Prostate gland (tissue), 2 donors: ENCODE measurements at regions not wholly inside any gene's neighbourhood (a gene's known extent, or its start where the extent isn't known, plus 50 kb on each side); places are given as distances from the start of the nearest gene placed in this dataset.

Experiments
- DNase-seq: peaks from one replicate; pipeline ENCODE4 v3.0.0-alpha.2; 2019; ENCODE audit warnings: low spot score
- H3K27ac ChIP-seq, 2 donors: fragments of 200-600 bp; sonication (generic); 2 replicates each; pipeline ENCODE4 v1.5.1; 2017 to 2019
- H3K27me3 ChIP-seq: fragments of 200-600 bp; sonication (generic); replicated peaks from 2 replicates; pipeline ENCODE4 v1.5.1; 2019; ENCODE audit not compliant: insufficient read depth
- H3K36me3 ChIP-seq, 2 donors: fragments of 200-600 bp; sonication (generic); 1 replicate in 1 of 2; 2 replicates in 1 of 2; pipeline versions ENCODE4 v1.5.1 to v1.8.1; 2017 to 2019
- H3K4me1 ChIP-seq: fragments of 200-600 bp; sonication (generic); replicated peaks from 2 replicates; pipeline ENCODE4 v1.5.1; 2019
- H3K4me3 ChIP-seq, 2 donors: fragments of 200-600 bp; sonication (generic); 2 replicates each; pipeline ENCODE4 v1.5.1; 2017 to 2019
- H3K9me3 ChIP-seq: fragments of 200-600 bp; sonication (generic); 2 replicates; pipeline ENCODE4 v1.5.1; 2017
- POLR2A ChIP-seq: fragments of 450-650 bp; IDR thresholded peaks from one replicate; pipeline ENCODE4 v1.6.1; 2016; ENCODE audit warnings: antibody characterized with exemption, mild to moderate bottlenecking
- POLR2AphosphoS5 ChIP-seq: sonication (generic); formaldehyde crosslinking; IDR thresholded peaks from one replicate; pipeline ENCODE4 v1.6.1; 2017; ENCODE audit warnings: antibody characterized with exemption
- WGBS: methylation state at CpG from one replicate; pipeline ENCODE4 v1.1.5; 2018; 5-methylcytosine and 5-hydroxymethylcytosine counted together
- intact Hi-C: fragments of 100-400 bp; cut with DNase I; formaldehyde crosslinking; loops from one replicate; pipeline ENCODE4 v1.14.2; 2022
- small RNA-seq, 2 donors: library from RNA; depleted of rRNA; stranded (forward); fragments of <200 nt; gene quantifications; one replicate each; pipeline ENCODE3, GENCODE V24; 2016
- TF ChIP-seq, protein P1 (sequence below), 4 experiments: fragments of 200-600 bp in 2 of 4; fragments of 450-650 bp in 2 of 4; sonication (generic) in 2 of 4; IDR thresholded peaks; 1 replicate in 3 of 4; 2 replicates in 1 of 4; pipeline ENCODE4 v1.5.1; 2016 to 2019; ENCODE audit warnings: antibody characterized with exemption in 4 of 4, mild to moderate bottlenecking in 2 of 4, moderate library complexity in 2 of 4

DNA sequence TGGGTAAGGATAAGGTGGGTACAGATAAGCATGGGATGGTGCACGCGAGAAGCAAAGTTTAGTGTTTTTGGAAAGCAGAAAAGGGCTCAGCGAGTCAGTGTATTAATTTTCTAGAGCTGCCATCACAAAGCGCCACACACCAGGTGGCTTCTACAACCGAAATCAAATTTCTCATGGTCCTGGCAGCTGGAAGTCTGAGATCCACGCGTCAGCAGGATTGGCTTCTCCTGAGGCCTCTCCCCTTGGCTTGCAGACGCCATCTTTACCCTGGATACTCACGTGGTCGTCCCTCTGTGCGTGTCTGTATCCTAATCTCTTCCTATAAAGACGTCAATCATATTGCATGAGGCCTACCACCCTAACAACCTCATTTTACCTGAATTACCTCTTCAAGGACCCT is 51.5 kb upstream of the USP29 start:
- no peaks in the 10 kb centered on the region for H3K27me3 ChIP-seq
- H3K27ac ChIP-seq, result no peak overlapping the region
- H3K9me3 ChIP-seq, result no peaks in the 10 kb centered on the region
- H3K36me3 ChIP-seq, result no peaks in the 10 kb centered on the region
- H3K4me3 ChIP-seq, result no peak overlapping the region
- DNase-seq, result no peak
- intact Hi-C loops, result no loop called here
- no peaks in the 10 kb centered on the region for H3K4me1 ChIP-seq
- TF ChIP-seq, protein P1, sequence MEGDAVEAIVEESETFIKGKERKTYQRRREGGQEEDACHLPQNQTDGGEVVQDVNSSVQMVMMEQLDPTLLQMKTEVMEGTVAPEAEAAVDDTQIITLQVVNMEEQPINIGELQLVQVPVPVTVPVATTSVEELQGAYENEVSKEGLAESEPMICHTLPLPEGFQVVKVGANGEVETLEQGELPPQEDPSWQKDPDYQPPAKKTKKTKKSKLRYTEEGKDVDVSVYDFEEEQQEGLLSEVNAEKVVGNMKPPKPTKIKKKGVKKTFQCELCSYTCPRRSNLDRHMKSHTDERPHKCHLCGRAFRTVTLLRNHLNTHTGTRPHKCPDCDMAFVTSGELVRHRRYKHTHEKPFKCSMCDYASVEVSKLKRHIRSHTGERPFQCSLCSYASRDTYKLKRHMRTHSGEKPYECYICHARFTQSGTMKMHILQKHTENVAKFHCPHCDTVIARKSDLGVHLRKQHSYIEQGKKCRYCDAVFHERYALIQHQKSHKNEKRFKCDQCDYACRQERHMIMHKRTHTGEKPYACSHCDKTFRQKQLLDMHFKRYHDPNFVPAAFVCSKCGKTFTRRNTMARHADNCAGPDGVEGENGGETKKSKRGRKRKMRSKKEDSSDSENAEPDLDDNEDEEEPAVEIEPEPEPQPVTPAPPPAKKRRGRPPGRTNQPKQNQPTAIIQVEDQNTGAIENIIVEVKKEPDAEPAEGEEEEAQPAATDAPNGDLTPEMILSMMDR (IDR thresholded peaks at IDR 0.05), result no peak
- TF ChIP-seq POLR2AphosphoS5 (no peak), POLR2A (no peak)
- 77% methylated on average over 12 of the region's 12 CpGs for WGBS

DNA sequence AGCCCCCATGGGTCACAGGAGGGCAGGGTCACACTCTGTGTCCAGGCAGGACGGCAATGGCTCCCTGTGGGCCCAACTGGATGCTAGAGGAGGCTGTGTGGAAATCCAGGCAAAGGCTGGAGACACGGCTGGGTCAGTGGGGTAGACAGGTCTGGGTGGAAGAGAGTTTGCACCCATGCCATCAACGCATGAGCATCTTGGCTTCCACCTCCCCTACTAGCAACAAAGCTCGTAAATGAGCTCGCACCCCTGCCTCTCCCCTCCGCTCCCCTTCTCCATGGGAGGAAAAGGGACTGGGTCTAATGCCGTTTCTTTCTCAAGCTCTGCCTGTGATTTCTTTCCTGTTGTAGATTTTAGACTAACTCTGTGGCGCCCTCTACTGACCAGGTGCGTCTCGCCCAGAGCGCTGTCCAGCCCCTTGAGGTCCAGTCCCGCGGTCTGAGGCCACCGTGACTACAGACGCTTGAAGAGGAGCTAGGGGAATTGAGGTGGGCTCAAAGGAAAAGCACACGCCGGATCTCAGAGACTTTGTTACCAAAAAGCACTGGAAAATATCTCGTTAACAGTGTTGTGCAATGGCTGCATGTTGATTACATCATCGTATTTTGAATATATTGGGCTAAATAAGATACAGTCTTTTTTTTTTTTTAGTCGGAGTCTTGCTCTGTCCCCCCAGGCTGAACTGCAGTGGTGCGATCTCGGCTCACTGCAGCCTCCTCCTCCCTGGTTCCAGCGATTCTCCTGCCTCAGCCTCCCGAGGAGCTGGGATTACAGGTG is 50.7 kb upstream of the USP29 start:
- Histone ChIP-seq H3K36me3 (no peaks in the 10 kb centered on the region), H3K4me1 (no peaks in the 10 kb centered on the region), H3K27me3 (no peaks in the 10 kb centered on the region), H3K27ac (no peak overlapping the region), H3K9me3 (no peaks in the 10 kb centered on the region), H3K4me3 (no peak overlapping the region)
- DNase-seq, result peak; percentile 18
- 35% methylated on average over 24 of the region's 24 CpGs for WGBS
- TF ChIP-seq POLR2A, result no peak
- TF ChIP-seq POLR2AphosphoS5, result no peak
- TF ChIP-seq, protein P1 (IDR thresholded peaks at IDR 0.05), result peak in 2 of 4 experiments; percentile 13 to 36
- intact Hi-C loops, result no loop called here

Small RNAs in the stretch of these regions (small RNA-seq; reads per million reads assigned to genes)
- 0 reads per million in 2 donors for gene AC044792.1
